LNCAP (cell line): ENCODE measurements at regions not wholly inside any gene's neighbourhood (a gene's known extent, or its start where the extent isn't known, plus 50 kb on each side); places are given as distances from the start of the nearest gene placed in this dataset.

ENCODE experiments used
- CTCF ChIP-seq: fragments of 450-650 bp; IDR thresholded peaks from 2 replicates; pipeline ENCODE4 v1.5.1; 2017; ENCODE audit warnings: mild to moderate bottlenecking

- TF ChIP-seq CTCF: no peak
Observed at GRCh38 chr3:89841041-89841440, 733.6 kb downstream of the EPHA3 start.

- TF ChIP-seq CTCF: no peak
Observed at GRCh38 chr3:89845053-89845452, 737.6 kb downstream of the EPHA3 start.

GRCh38 chr3:89847955-89848354 is 740.5 kb downstream of the EPHA3 start:
- no peak for TF ChIP-seq CTCF

GRCh38 chr3:89851974-89852621 is 744.7 kb downstream of the EPHA3 start:
- peak; percentile 88 for TF ChIP-seq CTCF

- no peak for TF ChIP-seq CTCF
Observed at GRCh38 chr3:89859757-89860156, 752.3 kb downstream of the EPHA3 start.

- no peak for TF ChIP-seq CTCF
Observed at GRCh38 chr3:89867286-89867685, 759.9 kb downstream of the EPHA3 start.

- no peak for TF ChIP-seq CTCF
Observed at GRCh38 chr3:89876116-89876515, 768.7 kb downstream of the EPHA3 start.

GRCh38 chr3:89877230-89877629 is 769.8 kb downstream of the EPHA3 start:
- TF ChIP-seq CTCF: no peak
